Colonic mucosa (tissue), 4 donors: ENCODE measurements at regions not wholly inside any gene's neighbourhood (a gene's known extent, or its start where the extent isn't known, plus 50 kb on each side); places are given as distances from the start of the nearest gene placed in this dataset.
"Not testable (repeated sequence)": the region's sequence is repeated elsewhere in the genome, so short reads cannot be mapped to it uniquely, and the experiment has no call there.

Experiments
- DNase-seq: peaks from one replicate; pipeline ENCODE4 v3.0.0-alpha.2; 2020
- H3K27ac ChIP-seq: fragments of 200-600 bp; one replicate; pipeline ENCODE4 v1.8.0; 2021
- H3K27me3 ChIP-seq: fragments of 200-600 bp; one replicate; pipeline ENCODE4 v1.8.0; 2021
- H3K36me3 ChIP-seq: fragments of 200-600 bp; one replicate; pipeline ENCODE4 v1.8.0; 2021
- H3K4me1 ChIP-seq: fragments of 200-600 bp; one replicate; pipeline ENCODE4 v1.8.0; 2021; ENCODE audit warnings: mild to moderate bottlenecking
- H3K4me3 ChIP-seq: fragments of 200-600 bp; one replicate; pipeline ENCODE4 v1.8.0; 2021
- H3K9ac ChIP-seq, 2 donors: one replicate each; pipeline ENCODE4 v1.7.0; 2013; ENCODE audit warnings: control low read depth in 2 of 2, low read depth in 2 of 2, low read length in 2 of 2
- H3K9me3 ChIP-seq: fragments of 200-600 bp; one replicate; pipeline ENCODE4 v1.8.0; 2021
- intact Hi-C: fragments of 100-400 bp; cut with DNase I; formaldehyde crosslinking; loops from one replicate; pipeline ENCODE4 v1.14.1; 2022
- donor health status: healthy.
- donor health status: DM: no; HTN: no; CAD: no.
- donor health status: DM: no; HTN: no; CAD: no.

DNA sequence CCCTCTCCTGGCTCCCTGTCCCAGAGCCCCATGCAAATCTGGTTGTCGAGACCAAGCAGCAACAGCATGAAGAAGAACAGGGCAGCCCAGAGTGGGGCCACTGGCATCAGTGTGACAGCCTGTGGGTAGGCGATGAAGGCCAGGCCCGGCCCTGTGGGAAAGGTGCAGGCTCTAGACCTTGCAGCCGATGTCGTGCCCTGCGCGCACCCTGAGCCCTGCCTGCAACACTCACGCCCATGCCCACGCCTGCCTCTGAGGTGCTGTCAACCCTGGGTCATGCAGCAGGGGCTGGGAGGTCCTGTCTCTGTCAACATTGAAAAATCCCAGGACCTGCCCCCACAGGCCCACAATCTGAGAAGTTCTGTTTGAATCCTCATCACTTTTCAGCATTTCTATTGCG lies 204.0 kb upstream of the TP53TG3 start:
- DNase-seq, H3K36me3 ChIP-seq, intact Hi-C loops, H3K27me3 ChIP-seq, H3K27ac ChIP-seq, H3K4me3 ChIP-seq, H3K4me1 ChIP-seq, H3K9me3 ChIP-seq, H3K9ac ChIP-seq: not testable (repeated sequence)

DNA sequence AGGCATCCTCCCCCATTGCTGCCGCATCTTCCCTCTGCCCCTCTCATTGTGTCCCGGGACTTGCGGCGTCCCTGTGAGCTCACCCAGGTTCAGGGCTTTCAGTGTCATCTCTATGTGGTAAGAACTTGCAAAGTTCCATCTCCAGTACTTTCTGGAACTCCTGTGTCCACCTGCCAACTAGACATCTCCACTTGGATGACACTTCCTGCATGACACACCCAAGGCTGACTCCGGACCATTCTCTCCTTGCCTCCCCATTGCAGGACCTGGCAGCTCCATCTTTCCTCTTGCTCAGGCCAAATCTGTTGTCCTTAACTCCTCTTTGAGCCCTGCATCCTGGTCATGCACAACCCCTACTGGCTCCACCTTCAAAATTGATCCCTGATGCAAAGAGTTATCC lies 200.8 kb upstream of the TP53TG3 start:
- H3K36me3 ChIP-seq, intact Hi-C loops, H3K4me1 ChIP-seq, H3K9ac ChIP-seq, H3K27ac ChIP-seq, H3K27me3 ChIP-seq, H3K4me3 ChIP-seq, H3K9me3 ChIP-seq, DNase-seq: not testable (repeated sequence)

DNA sequence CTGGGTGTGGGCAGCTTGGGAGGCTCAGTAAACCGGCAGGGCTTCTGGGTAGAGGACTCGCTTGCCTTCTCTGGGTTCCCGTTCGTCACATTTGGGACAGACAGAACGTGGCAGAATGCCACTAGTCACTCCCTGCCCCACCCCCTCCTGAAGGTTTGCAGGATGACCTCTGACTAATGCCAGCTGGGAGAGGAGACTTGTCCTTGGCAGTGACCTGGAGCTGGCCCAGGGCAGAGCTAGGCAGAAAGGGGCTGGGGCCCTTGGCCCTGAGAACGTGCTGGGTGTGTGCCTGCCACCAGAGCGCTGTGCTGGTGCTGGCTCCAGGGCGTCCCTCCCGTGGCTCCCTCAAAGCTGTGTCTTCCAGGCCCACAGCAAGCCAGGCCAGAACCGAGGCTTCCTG lies 197.8 kb upstream of the TP53TG3 start:
- H3K4me3 ChIP-seq, H3K9ac ChIP-seq, H3K4me1 ChIP-seq, H3K27ac ChIP-seq, H3K9me3 ChIP-seq, H3K36me3 ChIP-seq, intact Hi-C loops, H3K27me3 ChIP-seq, DNase-seq: not testable (repeated sequence)

DNA sequence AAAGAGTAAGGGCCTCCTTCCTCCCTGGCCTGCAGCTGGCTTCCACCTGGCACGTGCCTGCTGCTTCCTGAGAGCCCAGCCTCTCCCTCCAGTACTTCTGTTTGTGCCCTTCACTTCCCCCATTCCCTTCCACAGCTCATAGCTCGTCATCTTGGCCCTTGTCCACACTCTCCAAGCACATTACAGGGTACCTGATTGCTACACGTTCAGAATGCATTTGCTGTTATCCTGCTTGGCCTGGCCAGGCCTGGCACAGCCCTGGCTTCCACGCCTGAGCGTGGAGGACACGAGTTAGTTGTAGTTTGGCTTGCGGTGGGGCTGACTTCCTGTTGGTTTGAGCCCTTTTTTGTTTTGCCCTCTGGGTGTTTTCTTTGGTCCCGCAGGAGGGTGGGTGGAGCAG lies 197.2 kb upstream of the TP53TG3 start:
- H3K36me3 ChIP-seq, H3K4me3 ChIP-seq, intact Hi-C loops, DNase-seq, H3K27ac ChIP-seq, H3K4me1 ChIP-seq, H3K27me3 ChIP-seq, H3K9me3 ChIP-seq, H3K9ac ChIP-seq: not testable (repeated sequence)

DNA sequence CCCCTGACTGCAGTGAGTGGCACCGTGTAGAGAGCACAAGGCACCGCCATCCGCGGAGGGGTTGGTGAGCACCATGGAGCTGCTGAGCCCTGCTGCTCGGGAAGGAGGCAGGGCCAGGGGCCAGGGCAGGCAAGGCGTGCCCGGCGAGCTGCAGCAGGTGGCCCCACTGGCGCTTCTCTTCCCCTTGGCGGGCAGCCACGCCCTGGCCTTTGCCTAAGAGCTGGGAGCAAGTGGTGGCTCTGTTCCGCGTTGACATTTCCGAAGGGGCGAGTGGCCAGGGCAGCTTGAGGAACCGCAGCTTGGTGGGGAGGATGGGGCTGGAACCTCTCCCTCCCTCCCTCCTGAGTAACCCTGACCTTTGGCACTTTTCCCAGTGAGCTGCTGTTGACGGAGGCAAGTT lies 194.7 kb upstream of the TP53TG3 start:
- H3K9ac ChIP-seq, H3K36me3 ChIP-seq, H3K27ac ChIP-seq, H3K9me3 ChIP-seq, H3K4me1 ChIP-seq, intact Hi-C loops, H3K27me3 ChIP-seq, DNase-seq, H3K4me3 ChIP-seq: not testable (repeated sequence)

DNA sequence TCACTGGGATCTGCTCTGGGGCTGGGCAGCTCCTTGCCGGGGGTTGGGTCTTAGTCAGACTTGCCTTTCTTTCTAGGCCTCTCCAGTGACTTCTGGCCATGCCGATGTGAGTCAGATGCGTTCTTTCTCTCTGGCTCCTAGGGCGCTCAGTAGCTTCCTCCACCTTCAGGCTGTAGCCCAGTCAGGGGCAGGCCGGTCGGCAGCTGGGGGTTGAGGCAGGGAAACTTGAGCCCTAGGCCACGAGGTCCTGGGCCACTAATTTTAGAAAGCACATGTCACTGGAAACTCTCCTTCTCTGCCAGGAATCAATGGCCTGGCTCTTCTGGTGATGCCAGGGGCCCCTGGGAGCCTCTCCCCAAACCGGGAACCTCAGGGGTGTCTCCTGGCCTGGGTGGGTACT lies 192.4 kb upstream of the TP53TG3 start:
- intact Hi-C loops, H3K27ac ChIP-seq, H3K4me1 ChIP-seq, H3K9ac ChIP-seq, DNase-seq, H3K27me3 ChIP-seq, H3K36me3 ChIP-seq, H3K9me3 ChIP-seq, H3K4me3 ChIP-seq: not testable (repeated sequence)

DNA sequence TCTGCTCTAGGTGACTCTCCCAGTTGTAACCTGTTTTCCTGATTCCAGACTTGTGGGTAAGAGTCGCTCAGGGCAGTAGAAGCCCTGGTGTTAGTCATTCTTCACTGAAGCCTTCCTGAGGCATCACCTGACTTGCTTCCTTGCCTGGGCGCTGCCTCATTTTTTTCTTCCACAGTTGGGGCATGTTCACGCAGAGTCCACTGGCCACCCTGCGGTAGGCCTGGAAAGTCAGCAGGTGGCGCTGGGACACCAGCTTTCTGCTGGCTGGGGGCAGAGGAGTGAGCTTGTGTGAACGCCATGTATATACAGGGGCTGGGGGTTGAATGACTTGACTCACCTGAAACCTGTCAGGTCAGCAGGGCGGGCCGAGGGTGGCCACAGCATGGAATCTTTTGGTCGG lies 189.3 kb upstream of the TP53TG3 start:
- DNase-seq, H3K9me3 ChIP-seq, H3K4me3 ChIP-seq, H3K9ac ChIP-seq, H3K4me1 ChIP-seq, H3K27ac ChIP-seq, H3K27me3 ChIP-seq, intact Hi-C loops, H3K36me3 ChIP-seq: not testable (repeated sequence)

DNA sequence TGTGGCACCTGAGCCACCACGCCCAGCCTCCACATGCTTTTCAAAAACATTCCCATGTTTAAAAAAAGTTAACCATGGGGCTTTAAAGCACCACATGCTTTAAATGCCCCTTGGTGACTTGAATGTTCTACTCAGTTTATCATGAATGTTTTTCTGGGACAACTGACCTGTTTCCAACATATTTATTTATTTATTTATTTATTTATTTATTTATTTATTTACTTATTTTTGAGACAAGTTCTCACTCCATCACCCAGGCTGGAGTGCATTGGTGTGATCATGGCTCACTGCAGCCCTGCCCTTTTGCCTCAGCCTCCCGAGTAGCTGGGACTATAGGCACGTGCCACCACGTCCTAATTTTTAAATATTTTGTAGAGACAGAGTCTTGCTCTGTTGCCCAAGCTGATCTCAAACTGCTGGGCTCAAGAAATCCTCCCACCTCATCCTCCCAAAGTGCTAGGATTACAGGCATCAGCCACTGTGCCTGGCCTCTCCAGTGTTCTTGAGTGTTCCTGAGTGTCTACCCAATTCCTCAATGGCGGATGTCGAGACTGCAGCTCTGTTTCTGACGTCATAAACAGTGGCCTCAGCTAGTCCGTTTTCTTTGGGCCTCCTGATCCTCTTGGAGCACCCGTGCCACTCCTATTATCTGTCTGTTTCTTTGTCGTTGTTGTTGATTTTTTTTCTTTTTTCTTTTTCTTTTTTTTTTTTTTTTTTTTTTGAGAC lies 185.7 kb upstream of the TP53TG3 start:
- H3K4me1 ChIP-seq, H3K4me3 ChIP-seq, H3K27me3 ChIP-seq, H3K9ac ChIP-seq, intact Hi-C loops, DNase-seq, H3K36me3 ChIP-seq, H3K9me3 ChIP-seq, H3K27ac ChIP-seq: not testable (repeated sequence)

DNA sequence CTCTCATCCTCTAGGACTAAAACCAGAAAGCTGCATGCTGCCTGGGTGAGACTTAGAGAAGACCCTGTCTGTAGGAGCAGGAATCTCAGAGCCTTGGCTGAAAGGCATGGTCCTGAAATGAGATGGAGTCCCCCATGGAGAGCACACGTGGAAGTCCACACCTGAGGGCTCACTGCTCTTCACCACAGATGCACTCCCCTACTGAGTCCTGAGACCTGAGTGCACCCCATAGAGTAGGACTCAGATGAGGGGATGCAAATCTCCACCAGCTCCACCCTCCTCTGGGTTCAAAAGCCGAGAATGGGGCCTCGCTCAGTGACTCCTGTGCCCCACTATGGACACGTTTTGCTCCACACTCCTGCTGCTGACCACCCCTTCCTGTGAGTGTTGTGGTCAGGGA lies 171.4 kb upstream of the TP53TG3 start:
- intact Hi-C loops, DNase-seq, H3K9ac ChIP-seq, H3K27me3 ChIP-seq, H3K36me3 ChIP-seq, H3K4me3 ChIP-seq, H3K9me3 ChIP-seq, H3K27ac ChIP-seq, H3K4me1 ChIP-seq: not testable (repeated sequence)

DNA sequence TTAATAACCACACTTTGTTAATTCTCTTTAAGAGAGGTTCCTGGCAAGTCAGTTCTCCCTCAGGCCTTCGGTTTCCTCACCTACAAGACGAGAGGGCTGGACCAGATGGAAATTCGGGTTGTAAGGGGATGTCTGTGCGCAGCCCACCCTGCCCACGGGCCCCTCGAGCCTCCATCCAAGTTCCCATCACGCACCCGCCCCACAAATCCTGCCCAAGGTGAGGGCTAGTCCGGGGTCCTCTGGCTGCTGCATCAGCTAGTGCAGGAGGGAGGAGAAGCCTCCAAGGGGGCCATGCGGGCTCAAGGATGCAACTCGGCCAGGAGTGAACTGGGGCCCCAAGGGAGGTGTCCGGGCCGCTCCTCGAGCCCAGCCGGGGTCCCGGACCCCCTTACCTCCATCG lies 169.6 kb upstream of the TP53TG3 start:
- H3K27me3 ChIP-seq, H3K9ac ChIP-seq, H3K4me1 ChIP-seq, intact Hi-C loops, H3K27ac ChIP-seq, H3K4me3 ChIP-seq, H3K9me3 ChIP-seq, DNase-seq, H3K36me3 ChIP-seq: not testable (repeated sequence)

DNA sequence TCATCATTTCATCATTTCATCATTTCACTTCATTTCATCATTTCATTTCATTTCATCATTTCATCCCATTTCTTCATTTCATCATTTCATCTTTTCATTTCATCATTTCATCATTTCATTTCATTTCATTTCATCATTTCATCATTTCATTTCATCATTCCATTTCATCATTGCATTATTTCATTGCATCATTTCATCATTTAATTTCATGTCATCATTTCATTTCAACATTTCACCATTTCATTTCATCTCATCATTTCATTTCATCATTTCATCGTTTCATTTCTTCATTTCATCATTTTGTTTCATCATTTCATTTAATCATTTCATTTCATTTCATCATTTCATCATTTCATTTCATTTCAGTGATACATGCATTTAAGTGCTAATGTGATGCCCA lies 166.9 kb upstream of the TP53TG3 start:
- H3K9me3 ChIP-seq, intact Hi-C loops, H3K27ac ChIP-seq, H3K4me1 ChIP-seq, H3K9ac ChIP-seq, H3K27me3 ChIP-seq, DNase-seq, H3K36me3 ChIP-seq, H3K4me3 ChIP-seq: not testable (repeated sequence)

DNA sequence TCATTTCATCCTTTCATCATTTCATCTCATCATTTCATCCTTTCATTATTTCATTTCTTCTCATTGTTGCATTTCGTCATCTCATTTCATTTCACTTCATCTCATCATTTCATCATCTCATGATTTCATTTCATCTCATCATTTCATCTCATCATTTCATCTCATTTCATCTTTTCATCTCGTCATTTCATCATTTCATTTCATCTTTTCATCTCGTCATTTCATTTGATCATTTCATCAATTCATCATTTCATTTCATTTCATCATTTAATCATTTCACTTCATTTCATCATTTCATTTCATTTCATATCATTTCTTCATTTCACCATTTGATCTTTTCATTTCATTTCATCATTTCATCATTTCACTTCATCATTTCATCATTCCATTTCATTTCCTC lies 131.3 kb upstream of the TP53TG3 start:
- H3K36me3 ChIP-seq, DNase-seq, H3K9ac ChIP-seq, intact Hi-C loops, H3K4me1 ChIP-seq, H3K9me3 ChIP-seq, H3K27ac ChIP-seq, H3K4me3 ChIP-seq, H3K27me3 ChIP-seq: not testable (repeated sequence)

DNA sequence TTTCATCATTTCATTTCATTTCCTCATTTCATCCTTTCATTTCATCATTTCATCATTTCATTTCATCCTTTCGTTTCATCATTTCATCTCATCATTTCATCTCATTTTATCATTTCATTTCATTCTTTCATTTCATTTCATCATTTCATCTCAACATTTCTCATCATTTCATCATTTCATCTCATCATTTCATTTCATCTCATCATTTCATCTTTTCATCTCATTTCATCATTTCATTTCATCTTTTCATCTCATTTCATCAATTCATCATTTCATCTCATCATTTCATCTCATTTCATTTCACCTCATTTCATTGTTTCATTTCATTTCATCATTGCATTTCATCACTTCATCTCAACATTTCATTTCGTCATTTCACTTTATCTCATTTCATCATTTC lies 129.7 kb upstream of the TP53TG3 start:
- H3K36me3 ChIP-seq, DNase-seq, H3K4me1 ChIP-seq, H3K27me3 ChIP-seq, intact Hi-C loops, H3K27ac ChIP-seq, H3K9me3 ChIP-seq, H3K9ac ChIP-seq, H3K4me3 ChIP-seq: not testable (repeated sequence)
